ENCODE measurements at regions not wholly inside any gene's neighbourhood (a gene's known extent, or its start where the extent isn't known, plus 50 kb on each side); places are given as distances from the start of the nearest gene placed in this dataset.

DNA sequence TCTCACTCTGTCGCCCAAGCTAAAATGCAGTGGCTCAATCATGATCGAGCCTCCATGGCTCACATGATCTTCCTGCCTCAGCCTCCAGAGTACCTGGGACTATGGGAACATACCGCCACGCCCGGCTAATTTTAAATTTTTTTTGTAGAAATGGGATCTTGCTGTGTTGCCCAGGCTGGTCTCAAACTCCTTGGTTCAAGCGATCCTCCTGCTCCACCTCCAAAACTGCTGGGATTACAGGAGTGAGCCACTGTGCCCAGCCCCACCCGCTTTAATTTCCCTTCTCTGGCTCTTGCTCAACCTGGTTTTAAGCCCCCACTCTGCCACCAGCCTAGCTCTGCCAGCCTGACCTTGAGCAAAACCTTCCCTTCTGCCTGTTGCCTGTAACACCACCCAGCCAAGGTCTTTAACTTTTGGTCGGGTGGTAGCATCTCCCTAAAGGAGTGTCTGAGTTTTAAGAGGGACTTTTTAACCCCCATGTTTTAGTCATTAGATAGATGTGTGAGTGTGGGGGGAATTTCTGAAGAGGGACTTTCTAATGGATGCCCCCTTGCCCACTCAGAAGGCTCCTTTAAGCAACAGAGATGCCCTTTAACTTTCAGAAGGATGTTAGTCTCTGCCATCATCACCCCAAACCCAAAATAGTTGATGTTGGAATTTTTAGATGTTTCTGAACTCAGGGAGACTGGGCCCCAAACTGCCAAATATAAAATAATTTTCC lies 71.8 kb upstream of the FOXP4 start:
- peaks cover 9 to 12% (median 10%) of the 10 kb centered on the region in 3 donors for H3K4me1 Mint-ChIP-seq
- POLR2A ChIA-PET, result no interaction called here
- Histone ChIP-seq H3K27me3 (ENCODE audit: insufficient read depth, low read length, poor library complexity, severe bottlenecking) (peaks cover 4% of the 10 kb centered on the region), H3K9me3 (ENCODE audit: low read length) (no peaks in the 10 kb centered on the region), H3K4me1 (ENCODE audit: insufficient read depth, low read length) (no peaks in the 10 kb centered on the region), H3K4me3 (ENCODE audit: low read length) (no peak overlapping the region), H3K36me3 (ENCODE audit: insufficient read depth, low read length) (no peaks in the 10 kb centered on the region), H3K27ac (ENCODE audit: low read depth, low read length) (no peak overlapping the region)
- H3K27ac Mint-ChIP-seq, result peak overlapping the region in 1 of 8 donors; percentile 14
- H3K36me3 Mint-ChIP-seq, result no peaks in the 10 kb centered on the region
- H3K9me3 Mint-ChIP-seq, result no peaks in the 10 kb centered on the region
- H3K27me3 Mint-ChIP-seq, result peaks cover 31 to 67% of the 10 kb centered on the region in 2 donors
- DNase-seq, result no peak
- CTCF ChIA-PET, result no interaction called here
- H3K4me3 Mint-ChIP-seq, result no peak overlapping the region

DNA sequence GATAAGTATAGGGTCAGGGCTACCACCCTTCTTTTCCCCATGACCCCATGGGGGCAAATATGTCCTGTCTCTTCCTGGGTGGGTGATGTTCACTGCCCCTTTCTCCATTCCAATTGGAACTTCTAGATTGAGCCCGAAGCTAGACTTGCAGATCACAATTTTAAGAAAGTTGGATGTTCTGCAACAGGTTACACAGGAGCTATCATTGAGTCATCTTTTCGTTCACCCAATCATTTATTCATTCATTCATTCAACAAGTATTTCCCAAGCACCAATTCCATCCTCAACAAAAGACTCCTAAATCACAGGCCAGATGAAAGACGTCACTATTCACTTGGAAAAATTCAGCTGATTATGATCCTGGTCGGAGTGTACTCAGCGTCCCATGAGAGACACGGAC lies 71.0 kb upstream of the FOXP4 start:
- DNase-seq, result no peak
- Histone ChIP-seq H3K27me3 (ENCODE audit: insufficient read depth, low read length, poor library complexity, severe bottlenecking) (no peaks in the 10 kb centered on the region), H3K4me3 (ENCODE audit: low read length) (no peak overlapping the region), H3K36me3 (ENCODE audit: insufficient read depth, low read length) (no peaks in the 10 kb centered on the region), H3K9me3 (ENCODE audit: low read length) (no peaks in the 10 kb centered on the region), H3K27ac (ENCODE audit: low read depth, low read length) (no peak overlapping the region), H3K4me1 (ENCODE audit: insufficient read depth, low read length) (no peaks in the 10 kb centered on the region)
- CTCF ChIA-PET, result no interaction called here
- Mint-ChIP-seq H3K4me1 (peaks cover 2 to 5% (median 3%) of the 10 kb centered on the region in 3 donors), H3K27ac (no peak overlapping the region), H3K9me3 (no peaks in the 10 kb centered on the region), H3K36me3 (no peaks in the 10 kb centered on the region), H3K4me3 (no peak overlapping the region), H3K27me3 (peaks cover 23 to 59% of the 10 kb centered on the region in 2 donors)
- POLR2A ChIA-PET, result no interaction called here

DNA sequence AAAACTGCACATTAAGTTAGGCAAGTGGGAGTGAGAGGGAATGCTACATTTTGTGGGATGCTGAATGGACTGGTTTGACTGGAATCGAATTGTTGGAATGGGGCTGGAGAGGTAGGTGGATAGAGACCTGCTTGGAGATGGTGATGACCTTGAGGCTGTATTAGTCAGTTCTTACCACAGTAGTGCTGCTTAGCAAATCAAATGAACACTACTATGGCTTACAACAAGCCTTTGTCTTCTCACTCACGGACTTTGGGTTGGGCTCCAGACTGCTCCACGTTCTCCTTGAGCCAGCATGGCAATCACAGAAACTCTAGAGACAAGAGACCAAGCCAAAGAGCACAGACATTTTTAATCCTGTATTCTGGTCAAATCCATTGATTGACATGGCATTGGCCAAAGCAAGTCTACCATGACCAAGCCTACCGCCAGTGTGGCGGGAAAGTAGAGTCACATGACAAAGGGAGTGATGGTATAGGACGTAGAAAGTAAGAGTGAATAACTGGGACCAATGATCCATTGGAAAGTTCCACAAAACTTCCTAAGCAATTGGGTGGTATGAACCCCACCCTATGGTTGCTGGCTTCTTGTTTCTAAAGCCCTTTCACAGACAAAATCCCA lies 70.3 kb upstream of the FOXP4 start:
- no peak overlapping the region for H3K27ac ChIP-seq (ENCODE audit: low read depth, low read length)
- no peaks in the 10 kb centered on the region for H3K36me3 Mint-ChIP-seq
- H3K4me3 ChIP-seq (ENCODE audit: low read length), result no peak overlapping the region
- no peak for DNase-seq
- no peaks in the 10 kb centered on the region for H3K36me3 ChIP-seq (ENCODE audit: insufficient read depth, low read length)
- H3K27me3 Mint-ChIP-seq, result peaks cover 23 to 61% of the 10 kb centered on the region in 2 donors
- no peak overlapping the region for H3K4me3 Mint-ChIP-seq
- H3K27me3 ChIP-seq (ENCODE audit: insufficient read depth, low read length, poor library complexity, severe bottlenecking), result no peaks in the 10 kb centered on the region
- no peaks in the 10 kb centered on the region for H3K9me3 Mint-ChIP-seq
- no peak overlapping the region for H3K27ac Mint-ChIP-seq
- CTCF ChIA-PET, result no interaction called here
- no peaks in the 10 kb centered on the region for H3K9me3 ChIP-seq (ENCODE audit: low read length)
- POLR2A ChIA-PET, result no interaction called here
- H3K4me1 ChIP-seq (ENCODE audit: insufficient read depth, low read length), result no peaks in the 10 kb centered on the region
- H3K4me1 Mint-ChIP-seq, result peaks cover 2 to 5% (median 2%) of the 10 kb centered on the region in 3 donors

DNA sequence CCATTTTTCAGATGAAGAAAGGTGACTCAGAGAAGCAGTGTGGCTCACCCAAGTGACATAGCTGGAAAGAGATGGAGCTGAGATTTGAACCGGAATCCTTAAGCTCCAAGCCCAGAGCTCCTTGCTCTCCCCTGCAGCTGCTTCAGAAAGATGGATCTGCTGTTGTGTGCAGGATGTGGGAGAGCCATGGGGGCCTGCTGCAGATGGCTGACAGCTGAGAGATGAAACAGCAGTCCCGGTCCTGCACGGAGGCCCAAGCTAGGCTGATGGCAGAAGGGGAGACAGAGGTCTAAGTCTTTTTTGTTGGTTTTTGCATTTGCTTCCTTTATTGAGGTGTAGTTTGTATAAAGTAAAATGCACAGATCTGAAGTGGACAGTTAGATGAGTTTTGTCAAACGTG lies 69.8 kb upstream of the FOXP4 start:
- DNase-seq, result no peak
- POLR2A ChIA-PET, result no interaction called here
- Mint-ChIP-seq H3K27ac (no peak overlapping the region), H3K4me1 (peaks cover under 1 to 5% (median 2%) of the 10 kb centered on the region in 3 donors), H3K4me3 (no peak overlapping the region), H3K36me3 (no peaks in the 10 kb centered on the region), H3K9me3 (no peaks in the 10 kb centered on the region), H3K27me3 (peaks cover 18 to 59% of the 10 kb centered on the region in 2 donors)
- Histone ChIP-seq H3K27ac (ENCODE audit: low read depth, low read length) (no peak overlapping the region), H3K9me3 (ENCODE audit: low read length) (no peaks in the 10 kb centered on the region), H3K4me3 (ENCODE audit: low read length) (no peak overlapping the region), H3K4me1 (ENCODE audit: insufficient read depth, low read length) (no peaks in the 10 kb centered on the region), H3K36me3 (ENCODE audit: insufficient read depth, low read length) (no peaks in the 10 kb centered on the region), H3K27me3 (ENCODE audit: insufficient read depth, low read length, poor library complexity, severe bottlenecking) (no peaks in the 10 kb centered on the region)
- CTCF ChIA-PET, result no interaction called here

DNA sequence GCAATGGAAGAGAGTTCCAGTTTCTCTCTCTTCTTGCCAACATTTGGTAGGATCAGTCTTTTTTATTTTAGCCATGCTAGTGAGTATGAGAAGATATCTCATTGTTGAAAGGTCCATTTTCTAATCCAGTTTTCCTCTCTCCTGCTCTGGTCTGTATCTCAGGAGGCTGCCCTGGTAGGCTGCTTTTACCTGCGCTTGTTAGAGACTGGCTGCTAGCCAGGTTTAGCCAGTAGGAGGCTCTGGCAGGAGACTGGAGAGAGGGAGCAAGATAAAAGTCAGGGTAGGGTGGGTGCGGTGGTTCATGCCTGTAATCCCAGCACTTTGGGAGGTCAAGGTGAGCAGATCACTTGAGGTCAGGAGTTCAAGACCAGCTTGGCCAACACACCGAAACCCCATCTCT lies 68.6 kb upstream of the FOXP4 start:
- H3K36me3 ChIP-seq (ENCODE audit: insufficient read depth, low read length), result no peaks in the 10 kb centered on the region
- no peak for DNase-seq
- H3K4me1 ChIP-seq (ENCODE audit: insufficient read depth, low read length), result no peaks in the 10 kb centered on the region
- ChIA-PET CTCF (interaction anchor here (0.7 kb wide), 1 partner anchor 33 kb away, joined by 3 read pairs; no protein-coding TSS in a partner anchor), POLR2A (no interaction called here)
- Mint-ChIP-seq H3K9me3 (no peaks in the 10 kb centered on the region), H3K4me3 (no peak overlapping the region), H3K27ac (no peak overlapping the region), H3K27me3 (peaks cover 14 to 56% of the 10 kb centered on the region in 2 donors), H3K36me3 (no peaks in the 10 kb centered on the region), H3K4me1 (peaks cover 0 to 5% (median 2%) of the 10 kb centered on the region in 3 donors)
- H3K4me3 ChIP-seq (ENCODE audit: low read length), result no peak overlapping the region
- H3K27ac ChIP-seq (ENCODE audit: low read depth, low read length), result no peak overlapping the region
- H3K9me3 ChIP-seq (ENCODE audit: low read length), result no peaks in the 10 kb centered on the region
- H3K27me3 ChIP-seq (ENCODE audit: insufficient read depth, low read length, poor library complexity, severe bottlenecking), result no peaks in the 10 kb centered on the region

DNA sequence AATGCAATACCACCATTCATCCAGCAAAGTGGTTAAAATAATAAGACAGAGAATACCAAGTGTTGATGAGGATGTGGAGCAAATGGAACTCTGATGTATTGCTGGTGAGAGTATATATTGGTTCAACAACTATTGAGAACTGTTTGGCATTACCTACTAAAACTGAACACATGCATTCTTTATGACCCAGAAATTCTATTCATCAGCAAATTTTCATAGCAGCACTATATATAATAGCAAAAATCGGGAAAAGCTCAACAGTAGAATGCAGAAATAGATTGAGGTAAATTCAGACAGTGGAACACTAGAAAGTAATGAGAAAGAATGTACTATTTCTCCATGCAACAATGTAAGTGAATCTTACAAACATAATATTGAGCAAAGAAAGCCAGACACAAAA lies 62.2 kb upstream of the FOXP4 start:
- peaks cover 9 to 39% of the 10 kb centered on the region in 2 donors for H3K27me3 Mint-ChIP-seq
- Histone ChIP-seq H3K4me3 (ENCODE audit: low read length) (no peak overlapping the region), H3K36me3 (ENCODE audit: insufficient read depth, low read length) (no peaks in the 10 kb centered on the region), H3K4me1 (ENCODE audit: insufficient read depth, low read length) (no peaks in the 10 kb centered on the region), H3K9me3 (ENCODE audit: low read length) (no peaks in the 10 kb centered on the region), H3K27me3 (ENCODE audit: insufficient read depth, low read length, poor library complexity, severe bottlenecking) (no peaks in the 10 kb centered on the region), H3K27ac (ENCODE audit: low read depth, low read length) (no peak overlapping the region)
- H3K4me1 Mint-ChIP-seq, result no peaks in the 10 kb centered on the region
- no peaks in the 10 kb centered on the region for H3K36me3 Mint-ChIP-seq
- no peak for DNase-seq
- H3K27ac Mint-ChIP-seq, result no peak overlapping the region
- CTCF ChIA-PET, result no interaction called here
- POLR2A ChIA-PET, result no interaction called here
- H3K4me3 Mint-ChIP-seq, result no peak overlapping the region
- H3K9me3 Mint-ChIP-seq, result no peaks in the 10 kb centered on the region

DNA sequence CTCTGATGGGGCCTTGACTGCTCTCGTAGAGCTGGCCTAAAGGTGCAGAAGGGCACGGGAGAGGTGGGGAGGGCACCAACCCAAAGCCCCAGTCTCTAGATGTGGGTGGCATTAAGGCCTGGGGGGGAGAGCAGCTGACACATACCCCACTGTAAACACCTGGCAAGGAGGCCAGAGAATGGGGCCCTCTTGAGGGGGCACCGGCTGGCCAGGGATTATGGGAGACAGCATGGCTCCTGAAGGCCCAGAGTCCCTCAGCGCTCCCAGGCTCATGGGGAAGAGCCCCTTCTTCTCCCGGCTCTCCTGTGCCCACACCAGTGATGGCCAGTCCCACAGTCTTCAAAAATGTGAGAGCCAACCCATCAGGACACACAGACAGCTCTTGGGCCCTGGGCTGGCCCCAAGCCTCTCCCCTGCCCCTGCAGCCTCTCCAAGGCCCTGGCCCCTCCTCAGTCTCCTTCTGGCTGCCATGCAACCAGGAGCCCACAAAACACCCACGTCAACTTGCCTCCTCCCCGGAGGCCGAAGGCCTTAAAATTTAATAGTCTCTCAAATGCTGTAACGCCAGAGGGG lies 58.2 kb upstream of the FOXP4 start:
- Histone ChIP-seq H3K27ac (ENCODE audit: low read depth, low read length) (no peak overlapping the region), H3K4me1 (ENCODE audit: insufficient read depth, low read length) (no peaks in the 10 kb centered on the region), H3K27me3 (ENCODE audit: insufficient read depth, low read length, poor library complexity, severe bottlenecking) (peaks cover 3% of the 10 kb centered on the region), H3K4me3 (ENCODE audit: low read length) (no peak overlapping the region), H3K36me3 (ENCODE audit: insufficient read depth, low read length) (no peaks in the 10 kb centered on the region), H3K9me3 (ENCODE audit: low read length) (no peaks in the 10 kb centered on the region)
- no peak for DNase-seq
- Mint-ChIP-seq H3K27me3 (peaks cover 12 to 50% of the 10 kb centered on the region in 2 donors), H3K4me1 (no peaks in the 10 kb centered on the region), H3K9me3 (no peaks in the 10 kb centered on the region), H3K36me3 (no peaks in the 10 kb centered on the region), H3K27ac (peak overlapping the region in 1 of 8 donors; percentile 24), H3K4me3 (no peak overlapping the region)
- POLR2A ChIA-PET, result no interaction called here
- CTCF ChIA-PET, result no interaction called here

DNA sequence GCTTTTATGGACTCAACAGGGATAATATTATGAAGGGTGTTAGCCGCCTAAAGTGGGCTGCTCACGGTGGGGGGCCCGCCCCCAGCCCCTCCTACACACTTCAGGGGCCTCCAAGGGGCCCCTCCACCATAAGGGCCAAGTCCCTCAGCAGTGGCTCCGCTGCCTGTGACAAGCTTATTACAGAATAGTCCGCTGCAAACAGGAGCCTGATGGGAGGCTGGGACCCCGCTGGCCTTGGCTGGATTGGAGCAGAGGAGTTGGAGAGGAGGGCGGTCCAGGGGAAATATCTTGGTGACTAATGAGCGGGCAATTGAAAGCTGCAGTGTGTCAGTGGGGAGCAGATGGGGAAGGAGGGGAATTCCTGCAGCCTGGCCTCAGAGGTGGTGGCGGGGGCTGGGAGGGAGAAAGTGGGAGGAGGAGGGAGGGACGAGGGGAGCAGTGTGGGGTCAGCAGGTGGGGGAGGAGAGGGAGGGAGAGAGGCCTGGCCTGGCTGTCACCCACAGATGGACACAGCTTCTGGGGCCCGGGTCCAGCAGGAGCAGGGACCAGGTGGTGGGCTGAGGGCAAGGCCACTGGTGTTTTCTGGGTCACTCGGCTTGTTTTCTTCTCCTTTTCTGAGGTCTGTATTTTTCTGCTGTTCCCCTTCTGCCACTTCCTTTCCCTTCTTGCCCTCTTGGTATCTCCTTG lies 57.6 kb upstream of the FOXP4 start:
- no peaks in the 10 kb centered on the region for H3K9me3 Mint-ChIP-seq
- Histone ChIP-seq H3K36me3 (ENCODE audit: insufficient read depth, low read length) (no peaks in the 10 kb centered on the region), H3K4me1 (ENCODE audit: insufficient read depth, low read length) (no peaks in the 10 kb centered on the region), H3K27me3 (ENCODE audit: insufficient read depth, low read length, poor library complexity, severe bottlenecking) (peaks cover 3% of the 10 kb centered on the region), H3K9me3 (ENCODE audit: low read length) (no peaks in the 10 kb centered on the region), H3K4me3 (ENCODE audit: low read length) (no peak overlapping the region), H3K27ac (ENCODE audit: low read depth, low read length) (no peak overlapping the region)
- no peaks in the 10 kb centered on the region for H3K36me3 Mint-ChIP-seq
- H3K27ac Mint-ChIP-seq, result no peak overlapping the region
- peak in 1 of 5 donors; percentile 26 for DNase-seq
- CTCF ChIA-PET, result no interaction called here
- peaks cover 12 to 50% of the 10 kb centered on the region in 2 donors for H3K27me3 Mint-ChIP-seq
- POLR2A ChIA-PET, result no interaction called here
- no peaks in the 10 kb centered on the region for H3K4me1 Mint-ChIP-seq
- no peak overlapping the region for H3K4me3 Mint-ChIP-seq
